HEK293T (cell line): ENCODE measurements at regions not wholly inside any gene's neighbourhood (a gene's known extent, or its start where the extent isn't known, plus 50 kb on each side); places are given as distances from the start of the nearest gene placed in this dataset.

Source experiments
- BHLHE40 ChIP-seq: fragments of 450-650 bp; IDR thresholded peaks from 2 replicates; pipeline ENCODE4 v1.6.1; 2016; ENCODE audit warnings: mild to moderate bottlenecking, moderate library complexity, borderline replicate concordance
- SP1 ChIP-seq: fragments of 450-650 bp; IDR thresholded peaks from 2 replicates; pipeline ENCODE4 v1.6.1; 2017

DNA sequence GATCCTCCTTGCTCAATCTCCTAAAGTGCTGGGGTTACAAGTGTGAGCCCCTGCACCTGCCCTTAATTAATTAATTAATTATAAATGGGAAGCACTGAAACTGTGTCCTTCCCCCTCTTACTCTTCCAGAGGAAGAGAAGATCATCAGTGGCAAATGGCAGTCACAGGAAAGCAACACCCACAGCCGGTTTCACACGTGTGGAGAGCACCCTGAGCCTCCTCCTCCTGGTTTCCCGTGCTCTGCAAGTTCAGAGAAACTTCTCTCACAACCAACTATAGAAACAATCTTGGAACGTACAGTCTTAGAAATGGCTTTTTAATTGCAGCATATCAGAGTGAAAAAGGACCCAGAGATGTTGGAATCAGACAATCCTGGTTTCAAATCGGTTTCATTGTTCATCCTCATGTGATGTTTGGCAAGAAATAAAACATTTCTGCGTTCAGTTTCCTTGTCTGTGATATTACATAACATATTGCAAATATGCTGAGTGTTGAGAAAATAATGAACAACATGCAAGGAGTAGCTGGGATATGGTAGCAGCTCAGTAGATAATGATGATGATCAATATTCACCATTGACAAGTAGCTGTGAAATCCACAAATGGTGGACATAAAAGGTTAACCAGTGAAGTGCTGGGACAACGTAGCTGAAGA, 141.0 kb upstream of the KCTD1 start:
- TF ChIP-seq SP1 (no peak), BHLHE40 (no peak)
